Activated naive CD4-positive, alpha-beta T cell treated with anti-CD3 and anti-CD28 coated beads, Interleukin-2, amount 50 U/mL, for 16 hours (primary cell): ENCODE measurements at regions not wholly inside any gene's neighbourhood (a gene's known extent, or its start where the extent isn't known, plus 50 kb on each side); places are given as distances from the start of the nearest gene placed in this dataset.
"Not testable (repeated sequence)": the region's sequence is repeated elsewhere in the genome, so short reads cannot be mapped to it uniquely, and the experiment has no call there.

ENCODE experiments used
- DNase-seq: peaks from one replicate; pipeline ENCODE4 v3.0.0-alpha.2; 2020

GRCh38 chr10:21122907-21123306 is 225.8 kb upstream of the NEBL start:
- DNase-seq: no peak

- not testable (repeated sequence) for DNase-seq
Measured at GRCh38 chr10:21121822-21122221, 224.7 kb upstream of the NEBL start.

GRCh38 chr10:21114683-21115082 is 217.6 kb upstream of the NEBL start:
- DNase-seq: no peak

- no peak for DNase-seq
Measured at GRCh38 chr10:21110358-21110757, 213.2 kb upstream of the NEBL start.

GRCh38 chr10:21106931-21107330 is 209.8 kb upstream of the NEBL start:
- DNase-seq: not testable (repeated sequence)

- DNase-seq: not testable (repeated sequence)
Measured at GRCh38 chr10:21105331-21105730, 208.2 kb upstream of the NEBL start.

- no peak for DNase-seq
Measured at GRCh38 chr10:21100871-21101514, 203.9 kb upstream of the NEBL start.

- no peak for DNase-seq
Measured at GRCh38 chr10:21100190-21100589, 203.1 kb upstream of the NEBL start.

GRCh38 chr10:21099291-21100062 is 202.4 kb upstream of the NEBL start:
- DNase-seq: no peak

GRCh38 chr10:21097926-21098355 is 200.8 kb upstream of the NEBL start:
- DNase-seq: no peak

GRCh38 chr10:21095494-21096055 is 198.5 kb upstream of the NEBL start:
- no peak for DNase-seq

GRCh38 chr10:21095073-21095472 is 198.0 kb upstream of the NEBL start:
- DNase-seq: no peak

GRCh38 chr10:21092683-21093524 is 195.8 kb upstream of the NEBL start:
- DNase-seq: no peak

- DNase-seq: no peak
Measured at GRCh38 chr10:21090609-21091082, 193.5 kb upstream of the NEBL start.

- no peak for DNase-seq
Measured at GRCh38 chr10:21087476-21087875, 190.4 kb upstream of the NEBL start.

GRCh38 chr10:21084700-21085099 is 187.6 kb upstream of the NEBL start:
- no peak for DNase-seq

- no peak for DNase-seq
Measured at GRCh38 chr10:21083861-21084260, 186.8 kb upstream of the NEBL start.

GRCh38 chr10:21082206-21082605 is 185.1 kb upstream of the NEBL start:
- no peak for DNase-seq

- DNase-seq: no peak
Measured at GRCh38 chr10:21080261-21080660, 183.2 kb upstream of the NEBL start.

- no peak for DNase-seq
Measured at GRCh38 chr10:21079330-21079658, 182.2 kb upstream of the NEBL start.

- no peak for DNase-seq
Measured at GRCh38 chr10:21078410-21079329, 181.6 kb upstream of the NEBL start.

- no peak for DNase-seq
Measured at GRCh38 chr10:21077681-21078080, 180.6 kb upstream of the NEBL start.
